Ishikawa (cell line): ENCODE measurements at regions not wholly inside any gene's neighbourhood (a gene's known extent, or its start where the extent isn't known, plus 50 kb on each side); places are given as distances from the start of the nearest gene placed in this dataset.

Source experiments
- CEBPB ChIP-seq: IDR thresholded peaks from 2 replicates; pipeline ENCODE4 v1.6.1; 2012
- EP300 ChIP-seq: IDR thresholded peaks from 2 replicates; pipeline ENCODE4 v1.6.1; 2012; ENCODE audit warnings: borderline replicate concordance
- FOXM1 ChIP-seq: IDR thresholded peaks from 2 replicates; pipeline ENCODE4 v1.6.1; 2012; ENCODE audit warnings: low read depth, borderline replicate concordance
- NFIC ChIP-seq: IDR thresholded peaks from 2 replicates; pipeline ENCODE4 v1.6.1; 2012
- REST ChIP-seq: IDR thresholded peaks from 2 replicates; pipeline ENCODE4 v1.6.1; 2012; ENCODE audit warnings: low read depth, mild to moderate bottlenecking
- TCF12 ChIP-seq: IDR thresholded peaks from 2 replicates; pipeline ENCODE4 v1.6.1; 2012; ENCODE audit warnings: low read depth
- USF1 ChIP-seq: IDR thresholded peaks from 2 replicates; pipeline ENCODE4 v1.6.1; 2012
- YY1 ChIP-seq: IDR thresholded peaks from 2 replicates; pipeline ENCODE4 v1.6.1; 2012; ENCODE audit warnings: low read depth

- TF ChIP-seq NFIC (no peak), CEBPB (no peak), EP300 (no peak), USF1 (no peak), TCF12 (no peak), REST (no peak), YY1 (no peak), FOXM1 (no peak)
Observed at GRCh38 chr4:78722878-78723277, 53.3 kb upstream of the BMP2K start.
